ENCODE measurements at regions not wholly inside any gene's neighbourhood (a gene's known extent, or its start where the extent isn't known, plus 50 kb on each side); places are given as distances from the start of the nearest gene placed in this dataset.

DNA sequence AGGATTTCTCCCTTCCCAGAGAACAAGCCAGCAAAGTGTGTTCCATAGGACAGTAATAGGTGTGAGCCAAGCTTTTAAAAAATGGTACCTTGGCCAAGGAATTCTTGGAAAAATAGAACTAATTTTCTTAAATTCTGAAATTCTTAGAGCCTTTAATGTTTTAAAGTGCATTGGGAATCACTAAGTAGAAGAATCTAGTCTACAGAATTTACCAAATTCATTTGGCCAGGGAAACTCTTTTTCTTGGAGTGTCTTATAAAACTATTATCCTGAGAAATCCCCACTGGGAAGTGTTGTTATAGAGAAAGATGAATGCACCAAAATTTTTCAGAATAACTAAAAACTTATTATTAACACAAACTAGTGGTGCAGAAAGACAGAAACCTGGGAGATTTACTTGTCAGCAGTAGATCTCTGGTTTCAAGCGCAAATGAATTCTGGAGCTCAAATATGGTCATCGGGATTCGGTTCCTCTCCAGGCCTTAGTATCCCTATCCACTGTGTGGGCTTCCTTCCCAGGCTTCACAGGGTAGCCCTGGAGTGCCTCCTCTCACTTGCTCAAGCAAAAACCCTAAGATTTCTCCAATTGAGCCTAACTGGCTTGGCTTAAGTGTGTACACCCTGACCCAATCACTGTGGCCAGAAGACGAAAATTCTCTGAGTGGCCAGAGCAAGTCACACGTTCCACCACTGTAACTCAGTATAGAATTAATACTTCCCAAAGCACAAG is 217.8 kb downstream of the CHD9NB start (continued):
- TF ChIP-seq HDAC6 (IDR thresholded peaks at IDR 0.05; ENCODE audit: low read depth, low read length) (no peak), KDM4A (IDR thresholded peaks at IDR 0.05; ENCODE audit: low read depth, low read length, severe bottlenecking) (no peak), POLR2AphosphoS5 (IDR thresholded peaks at IDR 0.05; ENCODE audit: low read depth, low read length) (no peak), RXRA (IDR thresholded peaks at IDR 0.05; ENCODE audit: insufficient read depth, low read depth, low read length) (no peak), TAF7 (optimal IDR thresholded peaks at IDR 0.05; ENCODE audit: borderline replicate concordance, low read depth, low read length) (no peak), RNF2 (IDR thresholded peaks at IDR 0.05; ENCODE audit: borderline replicate concordance, low read depth, low read length, missing control alignments, poor library complexity, severe bottlenecking) (no peak)
- TF ChIP-seq, protein P1, sequence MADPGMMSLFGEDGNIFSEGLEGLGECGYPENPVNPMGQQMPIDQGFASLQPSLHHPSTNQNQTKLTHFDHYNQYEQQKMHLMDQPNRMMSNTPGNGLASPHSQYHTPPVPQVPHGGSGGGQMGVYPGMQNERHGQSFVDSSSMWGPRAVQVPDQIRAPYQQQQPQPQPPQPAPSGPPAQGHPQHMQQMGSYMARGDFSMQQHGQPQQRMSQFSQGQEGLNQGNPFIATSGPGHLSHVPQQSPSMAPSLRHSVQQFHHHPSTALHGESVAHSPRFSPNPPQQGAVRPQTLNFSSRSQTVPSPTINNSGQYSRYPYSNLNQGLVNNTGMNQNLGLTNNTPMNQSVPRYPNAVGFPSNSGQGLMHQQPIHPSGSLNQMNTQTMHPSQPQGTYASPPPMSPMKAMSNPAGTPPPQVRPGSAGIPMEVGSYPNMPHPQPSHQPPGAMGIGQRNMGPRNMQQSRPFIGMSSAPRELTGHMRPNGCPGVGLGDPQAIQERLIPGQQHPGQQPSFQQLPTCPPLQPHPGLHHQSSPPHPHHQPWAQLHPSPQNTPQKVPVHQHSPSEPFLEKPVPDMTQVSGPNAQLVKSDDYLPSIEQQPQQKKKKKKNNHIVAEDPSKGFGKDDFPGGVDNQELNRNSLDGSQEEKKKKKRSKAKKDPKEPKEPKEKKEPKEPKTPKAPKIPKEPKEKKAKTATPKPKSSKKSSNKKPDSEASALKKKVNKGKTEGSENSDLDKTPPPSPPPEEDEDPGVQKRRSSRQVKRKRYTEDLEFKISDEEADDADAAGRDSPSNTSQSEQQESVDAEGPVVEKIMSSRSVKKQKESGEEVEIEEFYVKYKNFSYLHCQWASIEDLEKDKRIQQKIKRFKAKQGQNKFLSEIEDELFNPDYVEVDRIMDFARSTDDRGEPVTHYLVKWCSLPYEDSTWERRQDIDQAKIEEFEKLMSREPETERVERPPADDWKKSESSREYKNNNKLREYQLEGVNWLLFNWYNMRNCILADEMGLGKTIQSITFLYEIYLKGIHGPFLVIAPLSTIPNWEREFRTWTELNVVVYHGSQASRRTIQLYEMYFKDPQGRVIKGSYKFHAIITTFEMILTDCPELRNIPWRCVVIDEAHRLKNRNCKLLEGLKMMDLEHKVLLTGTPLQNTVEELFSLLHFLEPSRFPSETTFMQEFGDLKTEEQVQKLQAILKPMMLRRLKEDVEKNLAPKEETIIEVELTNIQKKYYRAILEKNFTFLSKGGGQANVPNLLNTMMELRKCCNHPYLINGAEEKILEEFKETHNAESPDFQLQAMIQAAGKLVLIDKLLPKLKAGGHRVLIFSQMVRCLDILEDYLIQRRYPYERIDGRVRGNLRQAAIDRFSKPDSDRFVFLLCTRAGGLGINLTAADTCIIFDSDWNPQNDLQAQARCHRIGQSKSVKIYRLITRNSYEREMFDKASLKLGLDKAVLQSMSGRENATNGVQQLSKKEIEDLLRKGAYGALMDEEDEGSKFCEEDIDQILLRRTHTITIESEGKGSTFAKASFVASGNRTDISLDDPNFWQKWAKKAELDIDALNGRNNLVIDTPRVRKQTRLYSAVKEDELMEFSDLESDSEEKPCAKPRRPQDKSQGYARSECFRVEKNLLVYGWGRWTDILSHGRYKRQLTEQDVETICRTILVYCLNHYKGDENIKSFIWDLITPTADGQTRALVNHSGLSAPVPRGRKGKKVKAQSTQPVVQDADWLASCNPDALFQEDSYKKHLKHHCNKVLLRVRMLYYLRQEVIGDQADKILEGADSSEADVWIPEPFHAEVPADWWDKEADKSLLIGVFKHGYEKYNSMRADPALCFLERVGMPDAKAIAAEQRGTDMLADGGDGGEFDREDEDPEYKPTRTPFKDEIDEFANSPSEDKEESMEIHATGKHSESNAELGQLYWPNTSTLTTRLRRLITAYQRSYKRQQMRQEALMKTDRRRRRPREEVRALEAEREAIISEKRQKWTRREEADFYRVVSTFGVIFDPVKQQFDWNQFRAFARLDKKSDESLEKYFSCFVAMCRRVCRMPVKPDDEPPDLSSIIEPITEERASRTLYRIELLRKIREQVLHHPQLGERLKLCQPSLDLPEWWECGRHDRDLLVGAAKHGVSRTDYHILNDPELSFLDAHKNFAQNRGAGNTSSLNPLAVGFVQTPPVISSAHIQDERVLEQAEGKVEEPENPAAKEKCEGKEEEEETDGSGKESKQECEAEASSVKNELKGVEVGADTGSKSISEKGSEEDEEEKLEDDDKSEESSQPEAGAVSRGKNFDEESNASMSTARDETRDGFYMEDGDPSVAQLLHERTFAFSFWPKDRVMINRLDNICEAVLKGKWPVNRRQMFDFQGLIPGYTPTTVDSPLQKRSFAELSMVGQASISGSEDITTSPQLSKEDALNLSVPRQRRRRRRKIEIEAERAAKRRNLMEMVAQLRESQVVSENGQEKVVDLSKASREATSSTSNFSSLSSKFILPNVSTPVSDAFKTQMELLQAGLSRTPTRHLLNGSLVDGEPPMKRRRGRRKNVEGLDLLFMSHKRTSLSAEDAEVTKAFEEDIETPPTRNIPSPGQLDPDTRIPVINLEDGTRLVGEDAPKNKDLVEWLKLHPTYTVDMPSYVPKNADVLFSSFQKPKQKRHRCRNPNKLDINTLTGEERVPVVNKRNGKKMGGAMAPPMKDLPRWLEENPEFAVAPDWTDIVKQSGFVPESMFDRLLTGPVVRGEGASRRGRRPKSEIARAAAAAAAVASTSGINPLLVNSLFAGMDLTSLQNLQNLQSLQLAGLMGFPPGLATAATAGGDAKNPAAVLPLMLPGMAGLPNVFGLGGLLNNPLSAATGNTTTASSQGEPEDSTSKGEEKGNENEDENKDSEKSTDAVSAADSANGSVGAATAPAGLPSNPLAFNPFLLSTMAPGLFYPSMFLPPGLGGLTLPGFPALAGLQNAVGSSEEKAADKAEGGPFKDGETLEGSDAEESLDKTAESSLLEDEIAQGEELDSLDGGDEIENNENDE (IDR thresholded peaks at IDR 0.05; ENCODE audit: insufficient replicate concordance, low read length) = no peak
